SK-N-SH treated with all-trans-retinoic acid at 6 μM for 48 hours (cell line): ENCODE measurements at regions not wholly inside any gene's neighbourhood (a gene's known extent, or its start where the extent isn't known, plus 50 kb on each side); places are given as distances from the start of the nearest gene placed in this dataset.
A peak's percentile ranks its signal among the peaks of the same experiment; 100 is the strongest.

Experiments
- ATAC-seq: fragments of 200-7000 bp; cut with Tn5 transposase; 3 replicates; pipeline ENCODE4 v1.9.1; 2020; ENCODE audit warnings: mild to moderate bottlenecking, moderate library complexity
- ARNTL ChIP-seq: fragments of 450-650 bp; formaldehyde crosslinking; IDR thresholded peaks from 2 replicates; pipeline ENCODE4 v1.5.0; 2020; ENCODE audit warnings: low read depth, mild to moderate bottlenecking, moderate library complexity, borderline replicate concordance
- BACH2 ChIP-seq: fragments of 250-450 bp; sonication (Bioruptor Pico); IDR thresholded peaks from 2 replicates; pipeline ENCODE4 v1.9.0; 2021; ENCODE audit warnings: mild to moderate bottlenecking, borderline replicate concordance
- CREB5 ChIP-seq: fragments of 250-450 bp; sonication (Bioruptor Pico); IDR thresholded peaks from 2 replicates; pipeline ENCODE4 v1.5.1; 2020; ENCODE audit warnings: low read depth, mild to moderate bottlenecking, moderate library complexity
- CSRNP3 ChIP-seq: fragments of 250-450 bp; sonication (Bioruptor Pico); IDR thresholded peaks from 2 replicates; pipeline ENCODE4 v1.5.1; 2021; ENCODE audit warnings: mild to moderate bottlenecking, moderate library complexity
- ESRRG ChIP-seq: fragments of 250-450 bp; sonication (Bioruptor Pico); IDR thresholded peaks from 2 replicates; pipeline ENCODE4 v1.6.1; 2021; ENCODE audit warnings: mild to moderate bottlenecking
- GLIS3 ChIP-seq: fragments of 250-450 bp; sonication (Bioruptor Pico); IDR thresholded peaks from 2 replicates; pipeline ENCODE4 v1.5.0; 2020; ENCODE audit warnings: mild to moderate bottlenecking, moderate library complexity
- ISL1 ChIP-seq: fragments of 250-450 bp; sonication (Bioruptor Pico); IDR thresholded peaks from 2 replicates; pipeline ENCODE4 v2.1.2; 2022; ENCODE audit warnings: mild to moderate bottlenecking, moderate library complexity
- OSR1 ChIP-seq: fragments of 250-450 bp; sonication (Bioruptor Pico); IDR thresholded peaks from 2 replicates; pipeline ENCODE4 v1.8.0; 2022; ENCODE audit warnings: moderate library complexity, mild to moderate bottlenecking, inconsistent platforms
- PATZ1 ChIP-seq: fragments of 250-450 bp; sonication (Bioruptor Pico); IDR thresholded peaks from 2 replicates; pipeline ENCODE4 v1.8.0; 2020; ENCODE audit warnings: mild to moderate bottlenecking, moderate library complexity, borderline replicate concordance
- PPARA ChIP-seq: fragments of 250-450 bp; sonication (Bioruptor Pico); IDR thresholded peaks from 2 replicates; pipeline ENCODE4 v1.5.0; 2020; ENCODE audit warnings: mild to moderate bottlenecking, borderline replicate concordance
- TOX ChIP-seq: fragments of 250-450 bp; sonication (Bioruptor Pico); IDR thresholded peaks from 2 replicates; pipeline ENCODE4 v1.8.0; 2021; ENCODE audit warnings: mild to moderate bottlenecking, moderate library complexity, borderline replicate concordance
- ZC3H10 ChIP-seq: fragments of 250-450 bp; sonication (Bioruptor Pico); IDR thresholded peaks from 2 replicates; pipeline ENCODE4 v1.5.1; 2021; ENCODE audit warnings: mild to moderate bottlenecking, moderate library complexity
- ZFP3 ChIP-seq: fragments of 250-450 bp; sonication (Bioruptor Pico); IDR thresholded peaks from 2 replicates; pipeline ENCODE4 v1.5.0; 2020; ENCODE audit warnings: mild to moderate bottlenecking, moderate library complexity
- ZFP30 ChIP-seq: fragments of 450-650 bp; formaldehyde crosslinking; IDR thresholded peaks from 2 replicates; pipeline ENCODE4 v1.5.0; 2022; ENCODE audit warnings: mild to moderate bottlenecking, moderate library complexity
- ZNF565 ChIP-seq: fragments of 450-650 bp; formaldehyde crosslinking; conservative IDR thresholded peaks from 2 replicates; pipeline ENCODE4 v1.5.0; 2020; ENCODE audit warnings: low read depth, mild to moderate bottlenecking, moderate library complexity
- ZNF70 ChIP-seq: fragments of 450-650 bp; formaldehyde crosslinking; IDR thresholded peaks from 2 replicates; pipeline ENCODE4 v1.5.0; 2020; ENCODE audit warnings: mild to moderate bottlenecking, moderate library complexity
- ZNF8 ChIP-seq: fragments of 450-650 bp; formaldehyde crosslinking; IDR thresholded peaks from 2 replicates; pipeline ENCODE4 v1.5.0; 2020; ENCODE audit warnings: mild to moderate bottlenecking, moderate library complexity
- TF ChIP-seq, protein P1 (sequence below): fragments of 250-450 bp; sonication (Bioruptor Pico); IDR thresholded peaks from 2 replicates; pipeline ENCODE4 v1.8.0; 2021; ENCODE audit warnings: low read depth, mild to moderate bottlenecking, moderate library complexity, borderline replicate concordance
- TF ChIP-seq, protein P2 (sequence below): fragments of 250-450 bp; sonication (Bioruptor Pico); IDR thresholded peaks from 2 replicates; pipeline ENCODE4 v1.5.0; 2020; ENCODE audit warnings: mild to moderate bottlenecking, moderate library complexity

DNA sequence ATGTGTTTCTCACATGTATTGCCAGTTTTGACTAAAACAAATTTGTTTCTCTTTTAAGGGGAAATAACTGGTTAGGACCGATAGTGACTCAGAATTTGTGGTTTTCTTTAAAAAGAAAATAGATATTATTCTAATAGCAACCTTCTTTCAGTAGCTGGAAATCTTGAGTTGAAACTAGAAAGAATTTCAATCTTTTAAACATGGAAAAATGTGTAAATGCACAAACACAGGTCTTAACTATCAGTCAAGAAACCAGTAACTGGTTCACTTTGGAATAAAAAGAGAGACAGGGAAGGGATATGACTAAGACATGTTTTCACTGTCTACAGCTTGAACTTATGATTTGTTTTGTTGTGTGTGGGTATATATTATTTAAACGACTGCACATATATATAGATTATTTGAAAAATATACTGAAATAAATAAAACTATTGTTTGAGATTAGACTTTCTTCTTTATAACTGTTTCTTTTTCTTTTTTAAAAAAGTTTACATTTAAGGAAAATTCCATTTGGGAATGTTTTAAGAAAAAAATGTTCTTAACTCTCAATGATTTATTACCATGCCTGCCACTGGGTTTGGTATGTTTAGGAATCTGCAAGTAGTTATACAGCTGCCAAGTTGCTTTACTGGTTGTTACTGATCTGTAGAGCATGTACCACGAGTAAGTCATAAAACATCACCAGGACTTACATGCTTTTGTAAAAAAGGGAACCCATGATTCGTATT lies 753.3 kb upstream of the MARCKS start:
- no peak for TF ChIP-seq ZFP3 (CRISPR knock-in tag)
- no peak for TF ChIP-seq TOX
- TF ChIP-seq ZNF70 (CRISPR knock-in tag), result no peak
- TF ChIP-seq PATZ1, result no peak
- TF ChIP-seq, protein P1, sequence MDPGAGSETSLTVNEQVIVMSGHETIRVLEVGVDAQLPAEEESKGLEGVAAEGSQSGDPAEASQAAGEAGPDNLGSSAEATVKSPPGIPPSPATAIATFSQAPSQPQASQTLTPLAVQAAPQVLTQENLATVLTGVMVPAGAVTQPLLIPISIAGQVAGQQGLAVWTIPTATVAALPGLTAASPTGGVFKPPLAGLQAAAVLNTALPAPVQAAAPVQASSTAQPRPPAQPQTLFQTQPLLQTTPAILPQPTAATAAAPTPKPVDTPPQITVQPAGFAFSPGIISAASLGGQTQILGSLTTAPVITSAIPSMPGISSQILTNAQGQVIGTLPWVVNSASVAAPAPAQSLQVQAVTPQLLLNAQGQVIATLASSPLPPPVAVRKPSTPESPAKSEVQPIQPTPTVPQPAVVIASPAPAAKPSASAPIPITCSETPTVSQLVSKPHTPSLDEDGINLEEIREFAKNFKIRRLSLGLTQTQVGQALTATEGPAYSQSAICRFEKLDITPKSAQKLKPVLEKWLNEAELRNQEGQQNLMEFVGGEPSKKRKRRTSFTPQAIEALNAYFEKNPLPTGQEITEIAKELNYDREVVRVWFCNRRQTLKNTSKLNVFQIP, result no peak
- TF ChIP-seq, protein P2, sequence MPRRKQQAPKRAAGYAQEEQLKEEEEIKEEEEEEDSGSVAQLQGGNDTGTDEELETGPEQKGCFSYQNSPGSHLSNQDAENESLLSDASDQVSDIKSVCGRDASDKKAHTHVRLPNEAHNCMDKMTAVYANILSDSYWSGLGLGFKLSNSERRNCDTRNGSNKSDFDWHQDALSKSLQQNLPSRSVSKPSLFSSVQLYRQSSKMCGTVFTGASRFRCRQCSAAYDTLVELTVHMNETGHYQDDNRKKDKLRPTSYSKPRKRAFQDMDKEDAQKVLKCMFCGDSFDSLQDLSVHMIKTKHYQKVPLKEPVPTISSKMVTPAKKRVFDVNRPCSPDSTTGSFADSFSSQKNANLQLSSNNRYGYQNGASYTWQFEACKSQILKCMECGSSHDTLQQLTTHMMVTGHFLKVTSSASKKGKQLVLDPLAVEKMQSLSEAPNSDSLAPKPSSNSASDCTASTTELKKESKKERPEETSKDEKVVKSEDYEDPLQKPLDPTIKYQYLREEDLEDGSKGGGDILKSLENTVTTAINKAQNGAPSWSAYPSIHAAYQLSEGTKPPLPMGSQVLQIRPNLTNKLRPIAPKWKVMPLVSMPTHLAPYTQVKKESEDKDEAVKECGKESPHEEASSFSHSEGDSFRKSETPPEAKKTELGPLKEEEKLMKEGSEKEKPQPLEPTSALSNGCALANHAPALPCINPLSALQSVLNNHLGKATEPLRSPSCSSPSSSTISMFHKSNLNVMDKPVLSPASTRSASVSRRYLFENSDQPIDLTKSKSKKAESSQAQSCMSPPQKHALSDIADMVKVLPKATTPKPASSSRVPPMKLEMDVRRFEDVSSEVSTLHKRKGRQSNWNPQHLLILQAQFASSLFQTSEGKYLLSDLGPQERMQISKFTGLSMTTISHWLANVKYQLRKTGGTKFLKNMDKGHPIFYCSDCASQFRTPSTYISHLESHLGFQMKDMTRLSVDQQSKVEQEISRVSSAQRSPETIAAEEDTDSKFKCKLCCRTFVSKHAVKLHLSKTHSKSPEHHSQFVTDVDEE (CRISPR knock-in tag), result no peak
- no peak for TF ChIP-seq ZNF8 (CRISPR knock-in tag)
- TF ChIP-seq CREB5 (CRISPR knock-in tag), result no peak
- TF ChIP-seq ISL1 (CRISPR knock-in tag), result no peak
- no peak for TF ChIP-seq GLIS3 (CRISPR knock-in tag)
- no peak for TF ChIP-seq CSRNP3
- TF ChIP-seq OSR1, result no peak
- no peak for TF ChIP-seq ZNF565 (CRISPR knock-in tag)
- no peak for TF ChIP-seq ARNTL (CRISPR knock-in tag)
- peak; percentile 98 for ATAC-seq

GRCh38 chr6:113104541-113104940 lies 752.6 kb upstream of the MARCKS start:
- ATAC-seq, result peak; percentile 39
- no peak for TF ChIP-seq ZFP30
- no peak for TF ChIP-seq CSRNP3
- no peak for TF ChIP-seq PATZ1
- no peak for TF ChIP-seq ARNTL (CRISPR knock-in tag)
- TF ChIP-seq TOX, result no peak
- no peak for TF ChIP-seq ZFP3 (CRISPR knock-in tag)
- no peak for TF ChIP-seq ZNF565 (CRISPR knock-in tag)
- TF ChIP-seq, protein P1, result no peak
- TF ChIP-seq PPARA (CRISPR knock-in tag), result no peak
- TF ChIP-seq CREB5 (CRISPR knock-in tag), result no peak
- no peak for TF ChIP-seq ZC3H10 (CRISPR knock-in tag)
- no peak for TF ChIP-seq ESRRG
- TF ChIP-seq ZNF70 (CRISPR knock-in tag), result no peak
- TF ChIP-seq BACH2 (CRISPR knock-in tag), result no peak
